Sigmoid colon (tissue), 4 donors: ENCODE measurements at regions not wholly inside any gene's neighbourhood (a gene's known extent, or its start where the extent isn't known, plus 50 kb on each side); places are given as distances from the start of the nearest gene placed in this dataset.

Source experiments
- POLR2A ChIP-seq, 2 donors: fragments of 450-650 bp; IDR thresholded peaks; one replicate each; pipeline ENCODE4 v1.6.1; 2016; ENCODE audit warnings: antibody characterized with exemption in 2 of 2, mild to moderate bottlenecking in 2 of 2, moderate library complexity in 2 of 2
- POLR2AphosphoS5 ChIP-seq, 4 donors: sonication (generic); formaldehyde crosslinking; IDR thresholded peaks; one replicate each; pipeline ENCODE4 v1.6.1; 2017; ENCODE audit warnings: antibody characterized with exemption in 4 of 4
- TF ChIP-seq, protein P1 (sequence below), 4 experiments: fragments of 450-650 bp in 3 of 4; fragments of 200-600 bp in 1 of 4; IDR thresholded peaks; one replicate each; pipeline ENCODE4 v1.5.1; 2016 to 2019; ENCODE audit warnings: antibody characterized with exemption in 4 of 4, mild to moderate bottlenecking in 3 of 4, moderate library complexity in 2 of 4

DNA sequence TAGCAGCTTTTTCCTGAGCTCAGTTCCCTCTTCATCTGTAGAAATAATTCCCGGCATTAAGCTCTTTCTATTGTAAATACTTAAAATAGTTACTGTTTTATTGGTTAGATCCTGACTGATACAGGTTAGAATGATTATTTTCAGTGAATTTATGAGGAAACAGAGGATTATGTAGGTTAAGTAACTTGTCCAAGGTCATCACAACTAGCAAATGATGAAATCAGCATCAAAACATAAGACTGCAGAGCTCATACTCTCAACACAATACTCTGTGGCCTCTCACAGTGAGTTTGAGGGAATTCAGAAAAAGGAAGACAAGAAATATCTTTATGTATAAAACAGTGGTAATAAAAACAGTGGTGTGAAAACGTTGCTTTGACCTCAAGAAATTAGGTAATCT, 113.2 kb upstream of the DLX2 start:
- TF ChIP-seq POLR2AphosphoS5 (IDR thresholded peaks at IDR 0.05): no peak
- TF ChIP-seq POLR2A (IDR thresholded peaks at IDR 0.05): no peak
- TF ChIP-seq, protein P1, sequence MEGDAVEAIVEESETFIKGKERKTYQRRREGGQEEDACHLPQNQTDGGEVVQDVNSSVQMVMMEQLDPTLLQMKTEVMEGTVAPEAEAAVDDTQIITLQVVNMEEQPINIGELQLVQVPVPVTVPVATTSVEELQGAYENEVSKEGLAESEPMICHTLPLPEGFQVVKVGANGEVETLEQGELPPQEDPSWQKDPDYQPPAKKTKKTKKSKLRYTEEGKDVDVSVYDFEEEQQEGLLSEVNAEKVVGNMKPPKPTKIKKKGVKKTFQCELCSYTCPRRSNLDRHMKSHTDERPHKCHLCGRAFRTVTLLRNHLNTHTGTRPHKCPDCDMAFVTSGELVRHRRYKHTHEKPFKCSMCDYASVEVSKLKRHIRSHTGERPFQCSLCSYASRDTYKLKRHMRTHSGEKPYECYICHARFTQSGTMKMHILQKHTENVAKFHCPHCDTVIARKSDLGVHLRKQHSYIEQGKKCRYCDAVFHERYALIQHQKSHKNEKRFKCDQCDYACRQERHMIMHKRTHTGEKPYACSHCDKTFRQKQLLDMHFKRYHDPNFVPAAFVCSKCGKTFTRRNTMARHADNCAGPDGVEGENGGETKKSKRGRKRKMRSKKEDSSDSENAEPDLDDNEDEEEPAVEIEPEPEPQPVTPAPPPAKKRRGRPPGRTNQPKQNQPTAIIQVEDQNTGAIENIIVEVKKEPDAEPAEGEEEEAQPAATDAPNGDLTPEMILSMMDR (IDR thresholded peaks at IDR 0.05): no peak
